GM12872 (cell line): ENCODE measurements at regions not wholly inside any gene's neighbourhood (a gene's known extent, or its start where the extent isn't known, plus 50 kb on each side); places are given as distances from the start of the nearest gene placed in this dataset.

Experiments
- CTCF ChIP-seq: IDR thresholded peaks from 3 replicates; pipeline ENCODE4 v1.5.1; 2011; ENCODE audit warnings: low read depth, mild to moderate bottlenecking, low read length, moderate library complexity; ENCODE audit not compliant: insufficient read depth

- TF ChIP-seq CTCF, result no peak
Observed at GRCh38 chrX:943035-943434, 269.4 kb downstream of the CRLF2 start.

- TF ChIP-seq CTCF, result no peak
Observed at GRCh38 chrX:940691-941090, 271.8 kb downstream of the CRLF2 start.

GRCh38 chrX:936979-937769 is 275.3 kb downstream of the CRLF2 start:
- no peak for TF ChIP-seq CTCF

- no peak for TF ChIP-seq CTCF
Observed at GRCh38 chrX:933611-934010, 278.8 kb downstream of the CRLF2 start.

GRCh38 chrX:928606-929005 is 283.8 kb downstream of the CRLF2 start:
- no peak for TF ChIP-seq CTCF

DNA sequence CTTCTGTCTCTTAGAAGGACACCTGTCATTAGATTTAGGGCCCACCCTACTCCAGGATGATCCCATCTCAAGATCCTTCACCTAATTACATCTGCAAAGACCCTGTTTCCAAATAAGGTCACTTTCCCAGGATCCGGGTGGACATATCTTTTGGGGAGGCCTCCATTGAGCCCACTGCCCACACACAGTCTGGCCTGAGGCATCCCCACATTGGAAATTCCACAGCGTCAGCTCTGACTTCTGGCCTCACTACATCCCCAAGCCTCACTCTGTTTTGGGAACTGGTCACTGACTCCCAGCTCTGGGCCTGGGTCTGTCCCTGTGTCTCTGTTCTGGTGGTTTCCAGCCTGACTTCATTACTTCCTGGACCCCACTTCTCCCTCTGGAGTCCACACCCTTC is 285.5 kb downstream of the CRLF2 start:
- TF ChIP-seq CTCF, result no peak

- no peak for TF ChIP-seq CTCF
Observed at GRCh38 chrX:926070-926469, 286.4 kb downstream of the CRLF2 start.

DNA sequence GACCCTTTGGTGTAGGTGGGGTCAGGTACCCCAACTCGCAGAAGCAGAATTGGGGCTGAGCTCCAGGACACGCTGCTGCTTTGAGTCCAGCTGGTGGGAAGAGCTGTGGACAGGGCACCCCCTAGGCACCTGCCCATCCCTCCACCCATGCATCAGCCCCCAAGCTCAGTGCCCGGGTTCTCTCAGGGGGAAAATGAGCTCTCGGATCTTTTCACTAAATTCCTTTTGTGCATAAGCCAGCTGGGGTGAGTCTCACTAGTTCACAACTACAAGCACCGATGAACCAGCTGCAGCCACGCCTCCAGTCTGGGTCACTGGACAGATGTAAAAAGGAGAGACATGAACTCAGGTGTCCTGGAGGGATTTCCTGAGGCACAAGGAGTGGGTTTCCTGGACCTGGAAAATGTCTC is 286.8 kb downstream of the CRLF2 start:
- no peak for TF ChIP-seq CTCF
